ENCODE measurements at regions not wholly inside any gene's neighbourhood (a gene's known extent, or its start where the extent isn't known, plus 50 kb on each side); places are given as distances from the start of the nearest gene placed in this dataset.
"Not testable (repeated sequence)": the region's sequence is repeated elsewhere in the genome, so short reads cannot be mapped to it uniquely, and the experiment has no call there.

DNA sequence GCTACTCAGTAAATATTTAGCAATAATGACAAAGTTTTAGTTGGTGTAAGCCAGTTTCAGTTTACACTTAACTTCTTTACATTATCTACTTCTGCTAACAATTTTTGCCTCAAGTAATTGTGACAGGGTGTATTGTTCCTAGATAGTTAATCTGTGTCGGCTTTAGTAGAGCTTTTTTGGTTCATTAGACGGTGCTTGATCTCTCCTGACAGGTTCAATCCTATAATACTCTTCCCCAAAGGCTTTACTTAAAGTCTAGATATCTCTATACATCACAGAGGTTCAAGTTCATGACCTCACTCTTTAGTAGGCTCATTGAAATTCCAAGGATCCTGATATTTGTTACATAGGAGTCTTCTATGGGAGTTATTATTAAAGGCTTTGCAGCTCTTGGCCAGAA lies 365.6 kb upstream of the DPPA4 start:
- Mint-ChIP-seq H3K27ac (no peak overlapping the region), H3K9me3 (no peaks in the 10 kb centered on the region), H3K4me1 (no peaks in the 10 kb centered on the region), H3K27me3 (ENCODE audit: low read depth, poor library complexity) (no peaks in the 10 kb centered on the region), H3K4me3 (no peak overlapping the region), H3K36me3 (ENCODE audit: low read depth) (no peaks in the 10 kb centered on the region)
- no peak for DNase-seq
- TF ChIP-seq CTCF (IDR thresholded peaks at IDR 0.05), result no peak

DNA sequence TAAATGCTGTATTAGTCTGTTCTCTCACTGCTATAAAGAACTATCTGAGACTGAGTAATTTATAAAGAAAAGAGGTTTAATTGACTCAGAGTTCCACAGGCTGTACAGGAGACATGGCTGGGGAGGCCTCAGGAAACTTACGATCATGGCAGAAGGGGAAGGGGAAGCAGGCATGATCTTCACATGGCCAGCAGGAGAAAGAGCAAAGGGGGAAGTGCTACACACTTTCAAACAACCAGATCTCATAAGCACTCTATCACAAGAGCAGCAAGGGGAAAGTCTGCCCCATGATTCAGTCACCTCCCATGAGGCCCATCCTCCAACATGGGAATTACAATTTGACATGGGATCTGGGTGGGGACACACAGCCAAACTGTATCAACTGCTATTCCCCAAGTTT lies 367.8 kb upstream of the DPPA4 start:
- not testable (repeated sequence) for DNase-seq; H3K4me1 Mint-ChIP-seq; H3K4me3 Mint-ChIP-seq; H3K36me3 Mint-ChIP-seq (ENCODE audit: low read depth); H3K27me3 Mint-ChIP-seq (ENCODE audit: low read depth, poor library complexity); H3K9me3 Mint-ChIP-seq; H3K27ac Mint-ChIP-seq

GRCh38 chr3:109707617-109708016 lies 370.3 kb upstream of the DPPA4 start:
- Mint-ChIP-seq H3K27me3 (ENCODE audit: low read depth, poor library complexity) (peaks cover 1% of the 10 kb centered on the region), H3K4me3 (no peak overlapping the region), H3K36me3 (ENCODE audit: low read depth) (no peaks in the 10 kb centered on the region), H3K27ac (no peak overlapping the region), H3K9me3 (peaks cover 4% of the 10 kb centered on the region), H3K4me1 (no peaks in the 10 kb centered on the region)
- no peak for TF ChIP-seq CTCF (IDR thresholded peaks at IDR 0.05)
- no peak for DNase-seq

DNA sequence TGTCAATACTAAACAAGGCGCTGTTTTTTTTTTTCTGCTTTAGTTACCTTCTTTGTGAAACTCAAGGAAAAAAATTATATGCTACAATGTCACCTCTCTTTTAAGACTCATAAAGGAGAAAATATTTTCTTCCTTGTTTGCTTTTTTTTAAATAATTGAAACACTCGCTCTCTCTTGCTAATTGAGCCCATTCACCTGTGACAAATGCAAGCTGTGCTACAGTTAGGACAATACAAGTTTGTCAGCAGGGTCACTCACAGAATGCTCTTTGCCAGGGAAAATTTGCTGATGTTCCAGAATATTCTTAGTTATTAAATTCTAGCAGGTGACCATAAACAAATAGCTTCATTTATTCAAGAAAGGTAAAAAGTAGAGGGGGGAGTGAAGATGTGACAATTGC lies 375.9 kb upstream of the DPPA4 start:
- H3K36me3 Mint-ChIP-seq (ENCODE audit: low read depth), result no peaks in the 10 kb centered on the region
- H3K4me3 Mint-ChIP-seq, result no peak overlapping the region
- no peaks in the 10 kb centered on the region for H3K4me1 Mint-ChIP-seq
- no peak overlapping the region for H3K27ac Mint-ChIP-seq
- DNase-seq, result no peak
- H3K27me3 Mint-ChIP-seq (ENCODE audit: low read depth, poor library complexity), result peaks cover 3% of the 10 kb centered on the region
- no peak for TF ChIP-seq CTCF (IDR thresholded peaks at IDR 0.05)
- H3K9me3 Mint-ChIP-seq, result peaks cover 4% of the 10 kb centered on the region

DNA sequence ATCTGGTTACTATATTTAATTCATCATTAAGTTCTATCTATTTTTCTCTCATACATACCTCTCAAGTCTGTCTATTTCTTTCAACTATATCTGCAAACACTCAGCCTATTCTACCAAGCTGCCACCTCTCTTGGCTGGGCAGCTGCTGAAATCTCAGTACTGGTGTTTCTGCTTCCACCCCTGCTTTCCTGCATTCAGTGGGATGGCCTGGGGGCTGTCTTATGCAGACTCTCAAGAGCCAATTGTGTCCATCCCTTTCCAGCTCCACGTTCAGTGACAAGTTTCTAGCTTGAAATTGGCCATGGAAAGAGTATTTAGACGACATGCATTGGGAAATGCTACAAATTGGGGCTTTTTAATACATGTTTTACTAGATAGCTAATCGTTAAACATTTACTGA lies 378.4 kb upstream of the DPPA4 start:
- no peaks in the 10 kb centered on the region for H3K4me1 Mint-ChIP-seq
- no peaks in the 10 kb centered on the region for H3K36me3 Mint-ChIP-seq (ENCODE audit: low read depth)
- H3K9me3 Mint-ChIP-seq, result no peaks in the 10 kb centered on the region
- peaks cover 3% of the 10 kb centered on the region for H3K27me3 Mint-ChIP-seq (ENCODE audit: low read depth, poor library complexity)
- H3K27ac Mint-ChIP-seq, result no peak overlapping the region
- H3K4me3 Mint-ChIP-seq, result no peak overlapping the region
- DNase-seq, result no peak
- no peak for TF ChIP-seq CTCF (IDR thresholded peaks at IDR 0.05)

GRCh38 chr3:109718850-109719249 lies 381.5 kb upstream of the DPPA4 start:
- no peak for DNase-seq
- H3K4me1 Mint-ChIP-seq, result no peaks in the 10 kb centered on the region
- no peak for TF ChIP-seq CTCF (IDR thresholded peaks at IDR 0.05)
- H3K27me3 Mint-ChIP-seq (ENCODE audit: low read depth, poor library complexity), result no peaks in the 10 kb centered on the region
- H3K9me3 Mint-ChIP-seq, result no peaks in the 10 kb centered on the region
- no peaks in the 10 kb centered on the region for H3K36me3 Mint-ChIP-seq (ENCODE audit: low read depth)
- no peak overlapping the region for H3K27ac Mint-ChIP-seq
- no peak overlapping the region for H3K4me3 Mint-ChIP-seq
